A549 (cell line): ENCODE measurements at regions not wholly inside any gene's neighbourhood (a gene's known extent, or its start where the extent isn't known, plus 50 kb on each side); places are given as distances from the start of the nearest gene placed in this dataset.

Experiments
- BCL3 ChIP-seq: fragments of >200 bp; sonication (Bioruptor Twin); formaldehyde crosslinking; IDR thresholded peaks from 3 replicates; pipeline ENCODE4 v1.6.1; 2016
- EP300 ChIP-seq, 2 experiments: fragments of >200 bp; sonication (Bioruptor Twin); formaldehyde crosslinking; IDR thresholded peaks; 2 replicates in 1 of 2; 3 replicates in 1 of 2; pipeline ENCODE4 v1.6.1; 2016 to 2017
- HMGXB4 ChIP-seq: fragments of 250-450 bp; sonication (Bioruptor Pico); IDR thresholded peaks from 2 replicates; pipeline ENCODE4 v1.5.0; 2021; ENCODE audit warnings: mild to moderate bottlenecking, moderate library complexity, borderline replicate concordance
- JUNB ChIP-seq: fragments of >200 bp; sonication (Bioruptor Twin); formaldehyde crosslinking; IDR thresholded peaks from 2 replicates; pipeline ENCODE4 v1.6.1; 2016
- MAX ChIP-seq: IDR thresholded peaks from 2 replicates; pipeline ENCODE4 v1.6.1; 2012
- MAZ ChIP-seq: fragments of 150-350 bp; IDR thresholded peaks from 2 replicates; pipeline ENCODE4 v1.6.1; 2014; ENCODE audit warnings: antibody characterized with exemption, low read depth, low read length, borderline replicate concordance
- NFE2L2 ChIP-seq: fragments of 150-350 bp; conservative IDR thresholded peaks from 2 replicates; pipeline ENCODE4 v1.6.1; 2014; ENCODE audit warnings: low read length
- TF ChIP-seq, protein P1 (sequence below): fragments of >200 bp; sonication (Bioruptor Twin); formaldehyde crosslinking; IDR thresholded peaks from 3 replicates; pipeline ENCODE4 v1.5.1; 2016
- TF ChIP-seq, protein P2 (sequence below): fragments of 200-600 bp; sonication (generic); IDR thresholded peaks from 2 replicates; pipeline ENCODE4 v1.6.1; 2016; ENCODE audit warnings: antibody characterized with exemption, mild to moderate bottlenecking, moderate library complexity

GRCh38 chr10:24039897-24040296, 169.0 kb upstream of the KIAA1217 start:
- no peak for TF ChIP-seq BCL3
- no peak for TF ChIP-seq MAX
- TF ChIP-seq MAZ = no peak
- no peak for TF ChIP-seq EP300 (IDR thresholded peaks at IDR 0.05)
- TF ChIP-seq, protein P1, sequence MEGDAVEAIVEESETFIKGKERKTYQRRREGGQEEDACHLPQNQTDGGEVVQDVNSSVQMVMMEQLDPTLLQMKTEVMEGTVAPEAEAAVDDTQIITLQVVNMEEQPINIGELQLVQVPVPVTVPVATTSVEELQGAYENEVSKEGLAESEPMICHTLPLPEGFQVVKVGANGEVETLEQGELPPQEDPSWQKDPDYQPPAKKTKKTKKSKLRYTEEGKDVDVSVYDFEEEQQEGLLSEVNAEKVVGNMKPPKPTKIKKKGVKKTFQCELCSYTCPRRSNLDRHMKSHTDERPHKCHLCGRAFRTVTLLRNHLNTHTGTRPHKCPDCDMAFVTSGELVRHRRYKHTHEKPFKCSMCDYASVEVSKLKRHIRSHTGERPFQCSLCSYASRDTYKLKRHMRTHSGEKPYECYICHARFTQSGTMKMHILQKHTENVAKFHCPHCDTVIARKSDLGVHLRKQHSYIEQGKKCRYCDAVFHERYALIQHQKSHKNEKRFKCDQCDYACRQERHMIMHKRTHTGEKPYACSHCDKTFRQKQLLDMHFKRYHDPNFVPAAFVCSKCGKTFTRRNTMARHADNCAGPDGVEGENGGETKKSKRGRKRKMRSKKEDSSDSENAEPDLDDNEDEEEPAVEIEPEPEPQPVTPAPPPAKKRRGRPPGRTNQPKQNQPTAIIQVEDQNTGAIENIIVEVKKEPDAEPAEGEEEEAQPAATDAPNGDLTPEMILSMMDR = no peak
- no peak for TF ChIP-seq HMGXB4 (CRISPR knock-in tag)
- no peak for TF ChIP-seq NFE2L2
- TF ChIP-seq JUNB = no peak
- TF ChIP-seq, protein P2, sequence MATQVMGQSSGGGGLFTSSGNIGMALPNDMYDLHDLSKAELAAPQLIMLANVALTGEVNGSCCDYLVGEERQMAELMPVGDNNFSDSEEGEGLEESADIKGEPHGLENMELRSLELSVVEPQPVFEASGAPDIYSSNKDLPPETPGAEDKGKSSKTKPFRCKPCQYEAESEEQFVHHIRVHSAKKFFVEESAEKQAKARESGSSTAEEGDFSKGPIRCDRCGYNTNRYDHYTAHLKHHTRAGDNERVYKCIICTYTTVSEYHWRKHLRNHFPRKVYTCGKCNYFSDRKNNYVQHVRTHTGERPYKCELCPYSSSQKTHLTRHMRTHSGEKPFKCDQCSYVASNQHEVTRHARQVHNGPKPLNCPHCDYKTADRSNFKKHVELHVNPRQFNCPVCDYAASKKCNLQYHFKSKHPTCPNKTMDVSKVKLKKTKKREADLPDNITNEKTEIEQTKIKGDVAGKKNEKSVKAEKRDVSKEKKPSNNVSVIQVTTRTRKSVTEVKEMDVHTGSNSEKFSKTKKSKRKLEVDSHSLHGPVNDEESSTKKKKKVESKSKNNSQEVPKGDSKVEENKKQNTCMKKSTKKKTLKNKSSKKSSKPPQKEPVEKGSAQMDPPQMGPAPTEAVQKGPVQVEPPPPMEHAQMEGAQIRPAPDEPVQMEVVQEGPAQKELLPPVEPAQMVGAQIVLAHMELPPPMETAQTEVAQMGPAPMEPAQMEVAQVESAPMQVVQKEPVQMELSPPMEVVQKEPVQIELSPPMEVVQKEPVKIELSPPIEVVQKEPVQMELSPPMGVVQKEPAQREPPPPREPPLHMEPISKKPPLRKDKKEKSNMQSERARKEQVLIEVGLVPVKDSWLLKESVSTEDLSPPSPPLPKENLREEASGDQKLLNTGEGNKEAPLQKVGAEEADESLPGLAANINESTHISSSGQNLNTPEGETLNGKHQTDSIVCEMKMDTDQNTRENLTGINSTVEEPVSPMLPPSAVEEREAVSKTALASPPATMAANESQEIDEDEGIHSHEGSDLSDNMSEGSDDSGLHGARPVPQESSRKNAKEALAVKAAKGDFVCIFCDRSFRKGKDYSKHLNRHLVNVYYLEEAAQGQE = no peak
